NCI-H1417 treated with DMSO at 0.1 percent for 48 hours (cell line): ENCODE measurements at regions not wholly inside any gene's neighbourhood (a gene's known extent, or its start where the extent isn't known, plus 50 kb on each side); places are given as distances from the start of the nearest gene placed in this dataset.

Source experiments
- DNase-seq: peaks from one replicate; lab custom pipeline; 2025; lab: John Stamatoyannopoulos, UW

DNA sequence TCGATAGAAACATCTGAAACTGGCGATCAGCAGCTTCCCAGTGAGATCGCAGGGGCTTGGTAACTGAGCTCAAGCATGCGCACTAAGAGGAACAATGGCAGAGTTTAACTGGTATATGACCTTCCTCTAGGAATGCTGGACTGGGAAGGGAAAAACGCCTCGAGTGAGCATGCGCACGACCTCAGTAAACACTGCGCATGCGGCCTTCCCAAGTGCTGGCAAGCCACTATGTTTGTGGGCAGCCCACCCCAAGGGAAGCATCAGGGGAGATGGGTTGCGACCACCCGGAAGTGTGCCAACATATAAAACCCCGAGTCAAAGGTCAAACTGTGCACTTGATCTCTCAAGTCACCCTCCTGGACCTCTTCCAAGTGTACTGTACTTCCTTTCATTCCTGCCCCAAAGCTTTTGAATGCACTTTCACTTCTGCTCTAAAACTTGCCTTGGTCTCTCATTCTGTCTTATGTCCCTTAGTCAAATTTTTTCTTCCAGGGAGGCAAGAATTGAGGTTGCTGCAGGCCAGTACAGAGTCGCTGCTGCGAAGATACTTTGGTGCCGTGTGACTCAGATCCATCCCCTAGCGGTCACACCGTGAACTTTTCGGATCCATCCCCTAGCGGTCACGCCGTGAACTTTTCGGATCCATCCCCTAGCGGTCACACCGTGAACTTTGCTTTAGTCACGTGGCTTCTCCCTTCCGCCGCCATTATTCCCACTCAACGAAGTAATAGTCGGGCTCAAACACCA lies 243.3 kb downstream of the FAM43A start:
- DNase-seq, result no peak

DNA sequence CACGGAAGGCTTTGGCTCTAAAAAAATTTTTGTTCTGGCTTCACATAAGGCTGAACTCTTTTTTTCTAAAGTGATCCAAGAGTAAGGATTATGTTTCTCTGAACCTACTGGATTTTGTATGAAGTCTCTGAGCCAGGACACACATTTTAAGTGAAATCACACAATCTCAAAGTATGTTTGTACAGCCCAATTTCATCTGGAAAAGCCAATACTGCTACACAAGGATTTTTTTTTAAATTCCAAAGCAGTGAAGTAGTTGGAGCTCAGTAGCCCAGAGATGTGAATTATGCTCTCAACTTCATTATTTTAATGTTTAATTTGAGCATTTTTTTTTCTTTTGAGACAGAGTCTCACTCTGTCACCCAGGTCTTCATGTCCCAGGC lies 243.9 kb downstream of the FAM43A start:
- no peak for DNase-seq

DNA sequence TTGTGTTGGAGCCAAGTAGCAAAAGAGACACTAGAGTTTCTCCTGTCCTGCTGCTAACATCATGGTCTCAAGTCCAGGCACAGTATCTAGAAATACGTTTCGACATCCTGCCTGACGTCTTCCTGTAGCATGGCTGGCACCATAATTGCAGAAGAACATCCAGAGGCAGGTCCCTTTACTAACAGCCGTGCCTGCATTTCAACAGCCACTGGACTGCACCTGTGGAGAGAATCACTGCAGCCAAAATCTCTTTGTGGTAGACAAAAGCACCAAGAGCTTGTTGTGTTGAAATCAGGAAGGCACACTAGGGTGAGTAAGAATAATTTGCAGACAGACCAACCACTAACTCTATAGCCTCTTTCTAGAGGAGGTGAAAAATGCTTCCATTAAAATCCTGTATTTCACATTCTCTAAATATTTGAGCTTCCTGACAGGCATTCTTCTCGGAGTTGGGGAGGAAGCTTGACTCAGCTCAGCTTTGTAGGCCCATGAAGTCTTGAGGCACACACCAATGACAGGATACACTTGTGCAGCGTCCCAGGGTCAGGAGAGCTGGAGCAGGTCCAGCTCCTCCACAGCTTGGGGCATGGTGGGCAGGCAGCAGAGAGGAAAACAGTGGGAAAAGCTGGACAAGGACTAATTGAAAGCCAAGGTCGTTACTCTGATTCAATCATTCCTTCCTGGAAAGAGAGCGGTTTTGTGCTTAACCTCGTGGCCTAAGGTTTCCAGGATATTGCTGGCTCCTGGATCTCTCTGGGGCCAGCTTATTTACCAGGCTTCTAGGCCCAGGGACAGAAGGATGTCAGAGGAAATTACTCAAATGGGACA lies 244.9 kb downstream of the FAM43A start:
- no peak for DNase-seq

DNA sequence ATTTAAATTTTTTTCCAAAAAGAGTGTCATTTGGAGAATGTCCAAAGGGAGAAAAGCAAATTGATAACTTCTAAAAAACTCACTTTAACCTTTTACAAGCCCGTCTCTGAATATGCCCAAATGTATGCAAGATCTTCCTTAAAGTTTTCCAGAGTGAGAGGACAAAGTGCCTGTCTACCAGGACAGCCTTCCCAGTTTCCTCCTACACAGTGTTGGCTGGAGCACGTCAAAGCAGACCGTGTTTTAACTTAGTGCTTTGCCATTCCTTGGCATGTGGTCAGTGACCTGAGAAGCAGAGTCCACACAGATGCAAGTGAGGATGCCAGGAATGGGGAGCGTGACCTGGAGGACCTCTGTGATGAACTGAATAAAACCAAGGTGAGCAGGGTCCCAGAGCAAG lies 245.7 kb downstream of the FAM43A start:
- DNase-seq, result no peak

DNA sequence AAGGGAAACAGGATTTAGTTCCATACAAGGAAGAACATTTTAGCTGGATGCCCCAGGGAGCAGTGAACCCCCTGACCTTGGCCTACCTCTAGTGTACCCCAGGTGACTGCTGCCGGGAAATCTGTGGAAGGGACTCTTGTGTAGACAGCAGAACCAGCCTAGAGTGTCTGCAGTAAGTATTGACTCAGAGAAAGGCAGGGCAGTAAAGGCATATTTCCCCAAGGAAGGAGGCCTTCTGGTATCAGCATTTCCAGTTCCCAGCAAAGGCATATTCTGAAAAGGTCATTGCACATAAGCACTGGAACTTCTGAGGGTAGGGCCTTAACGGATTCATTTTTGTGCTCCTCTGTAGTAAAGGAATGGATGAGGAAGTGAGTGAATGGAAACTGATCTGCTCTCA lies 246.2 kb downstream of the FAM43A start:
- DNase-seq, result no peak

DNA sequence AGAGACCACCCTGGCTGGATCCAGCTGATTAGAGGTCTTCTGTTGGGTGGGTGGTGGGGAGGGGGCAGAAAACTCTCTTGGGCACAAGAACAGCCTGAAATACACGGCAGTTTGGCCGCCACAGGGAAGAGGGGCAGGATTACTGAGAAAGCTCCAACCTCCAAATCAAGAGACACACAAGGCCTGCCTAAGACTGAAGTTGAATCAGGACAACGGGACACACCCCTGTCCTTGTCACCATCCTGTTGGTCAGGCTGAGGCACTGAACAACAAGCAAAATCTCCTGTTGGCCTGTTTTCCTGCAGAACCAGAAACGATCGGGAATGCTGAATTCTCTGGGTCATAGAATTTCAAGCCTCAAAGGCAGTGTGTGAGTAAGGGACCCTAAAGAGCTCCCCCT lies 247.8 kb downstream of the FAM43A start:
- no peak for DNase-seq

DNA sequence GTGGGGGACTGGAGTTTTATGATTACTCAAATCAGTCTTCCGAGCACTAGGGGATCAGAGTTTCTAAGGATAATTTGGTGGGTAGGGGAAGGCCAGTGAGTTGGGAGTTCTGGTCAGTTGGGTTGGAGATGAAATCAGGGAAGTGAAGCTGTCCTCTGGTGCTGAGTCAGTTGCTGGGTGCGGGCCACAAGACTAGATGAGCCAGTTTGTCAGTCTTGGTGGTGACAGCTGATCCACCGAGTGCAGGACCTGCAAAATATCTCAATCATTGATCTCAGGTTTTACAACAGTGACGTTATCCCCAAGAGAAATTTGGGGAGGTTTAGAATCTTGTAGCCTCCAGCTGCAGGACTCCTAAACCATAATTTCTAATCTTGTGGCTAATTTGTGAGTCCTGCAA lies 249.4 kb downstream of the FAM43A start:
- no peak for DNase-seq

DNA sequence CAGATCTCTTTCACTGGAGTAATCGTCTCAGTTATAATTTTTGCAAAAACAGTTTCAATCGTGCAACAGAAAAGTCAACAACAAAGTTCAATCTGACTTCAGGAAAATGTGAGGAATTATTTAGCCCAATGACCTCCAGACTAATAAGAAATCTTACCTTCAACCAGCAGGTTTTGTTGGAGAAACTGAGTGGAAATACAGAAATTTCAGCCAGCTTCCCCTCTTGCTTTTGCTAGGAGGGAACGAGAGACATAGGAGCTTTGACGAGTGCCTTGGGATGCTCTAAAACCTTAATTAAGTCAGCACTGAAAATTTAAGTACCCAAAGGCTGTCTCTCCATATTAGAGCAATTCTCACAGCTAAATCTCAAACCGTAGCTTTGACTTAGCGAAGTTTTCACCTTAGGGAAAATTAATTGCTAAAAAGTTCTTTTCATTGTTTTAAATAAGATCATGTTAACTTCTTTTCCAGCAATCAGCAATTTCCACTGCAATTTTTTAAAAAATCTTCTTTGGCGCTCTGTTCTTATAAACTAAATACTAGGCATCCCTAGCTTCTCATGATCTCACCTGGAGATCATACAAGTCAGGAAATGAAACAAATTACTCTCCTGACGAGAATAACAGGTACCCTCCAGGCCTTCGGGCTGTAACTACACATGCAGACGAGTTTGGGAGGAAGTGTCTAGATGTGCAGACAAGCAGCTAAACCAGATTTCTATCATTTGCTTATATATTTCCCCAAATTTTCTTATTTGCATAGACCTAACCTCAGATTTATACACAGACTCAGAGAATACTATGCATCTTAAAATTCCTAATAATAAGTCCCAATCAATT lies 250.2 kb downstream of the FAM43A start:
- DNase-seq, result no peak

DNA sequence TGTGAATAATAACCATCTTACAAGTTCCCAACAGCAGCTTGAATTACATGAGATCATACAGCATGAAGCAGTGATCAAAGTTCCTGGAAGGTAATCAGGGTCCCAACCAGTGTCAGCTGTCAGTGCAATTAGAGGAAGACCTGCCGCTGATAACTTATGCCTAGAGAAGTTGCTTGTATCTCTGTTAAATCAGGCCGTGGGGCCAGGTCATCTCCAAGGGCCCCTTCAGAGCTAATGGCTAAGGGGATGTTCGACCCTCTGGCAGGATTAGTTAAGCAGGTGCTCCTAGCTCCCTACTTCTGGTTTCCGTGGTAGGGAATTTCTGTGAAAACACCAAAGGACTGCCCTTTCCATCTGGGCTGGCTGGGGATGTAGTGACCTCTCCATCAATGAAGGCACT lies 251.0 kb downstream of the FAM43A start:
- DNase-seq, result no peak

DNA sequence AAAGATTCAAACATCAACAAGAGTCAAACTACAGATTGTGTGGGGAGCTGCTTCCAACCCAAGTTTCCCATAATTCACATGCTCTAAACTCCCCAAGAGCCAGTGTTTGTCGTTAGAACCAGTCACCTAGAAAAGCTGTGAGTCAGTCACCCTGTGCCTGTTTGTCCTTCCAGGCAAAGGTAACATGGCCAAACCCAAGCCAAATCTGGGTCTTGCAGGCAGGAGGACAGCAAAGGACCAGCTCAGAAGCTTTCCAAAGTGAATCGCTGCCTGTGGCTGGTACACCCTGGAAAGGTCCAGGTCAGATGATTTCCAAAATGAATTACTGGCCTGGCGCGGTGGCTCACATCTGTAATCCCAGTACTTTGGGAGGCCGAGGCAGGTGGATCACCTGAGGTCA lies 251.5 kb downstream of the FAM43A start:
- no peak for DNase-seq

DNA sequence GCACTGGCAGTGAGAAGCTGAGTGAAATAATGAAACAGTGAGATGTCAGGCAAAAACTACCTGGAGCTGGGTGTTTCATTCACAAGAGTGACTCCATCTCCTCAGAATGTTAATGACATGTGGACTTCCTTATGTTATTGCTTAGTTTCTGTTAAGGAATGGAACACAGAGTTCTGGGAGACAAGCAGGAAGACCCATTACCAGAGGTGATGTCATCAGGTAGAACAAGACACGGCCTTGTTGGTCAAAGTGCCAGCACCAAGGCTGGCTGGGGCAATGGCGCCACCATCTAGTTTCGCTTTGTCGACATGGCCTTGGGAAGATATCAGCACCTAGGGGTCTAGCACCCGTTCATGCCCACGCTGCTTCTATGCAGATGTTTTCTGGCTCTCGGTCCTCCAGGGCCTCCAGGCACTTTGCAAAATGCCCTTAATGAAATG lies 252.2 kb downstream of the FAM43A start:
- DNase-seq, result no peak

DNA sequence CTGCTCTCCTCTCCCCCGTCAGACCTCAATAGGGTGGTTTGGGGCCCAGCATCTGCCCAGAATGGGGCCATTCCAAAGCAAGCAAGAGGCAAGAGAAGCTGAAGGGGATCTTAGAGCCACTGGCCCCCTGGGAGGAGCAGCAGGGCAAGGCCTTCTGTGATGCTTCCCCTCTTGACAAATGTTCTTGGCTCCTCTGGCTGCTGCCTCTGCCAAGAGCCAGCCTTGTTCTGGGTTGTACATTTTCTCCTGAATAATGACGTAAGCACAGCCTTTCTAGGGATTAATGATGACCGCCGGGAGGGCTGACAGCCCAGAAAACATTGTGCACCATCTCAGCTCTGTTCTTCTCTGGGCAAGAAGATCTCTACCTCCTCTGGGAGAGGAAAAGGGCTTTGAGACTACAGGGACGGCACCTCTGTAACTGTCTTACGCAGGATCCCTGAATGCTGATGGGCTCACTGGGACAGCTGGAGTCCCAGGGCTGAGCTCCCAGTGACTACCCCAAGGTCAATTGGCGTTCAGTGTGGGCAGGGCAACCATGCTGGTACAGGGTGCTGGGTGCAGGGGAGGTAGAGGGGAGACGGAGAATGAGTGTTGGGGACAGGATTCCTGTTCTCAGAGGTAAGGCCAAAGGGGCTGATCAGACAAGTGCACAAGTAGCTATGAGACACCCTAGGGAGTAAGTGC lies 253.3 kb downstream of the FAM43A start:
- DNase-seq, result no peak

DNA sequence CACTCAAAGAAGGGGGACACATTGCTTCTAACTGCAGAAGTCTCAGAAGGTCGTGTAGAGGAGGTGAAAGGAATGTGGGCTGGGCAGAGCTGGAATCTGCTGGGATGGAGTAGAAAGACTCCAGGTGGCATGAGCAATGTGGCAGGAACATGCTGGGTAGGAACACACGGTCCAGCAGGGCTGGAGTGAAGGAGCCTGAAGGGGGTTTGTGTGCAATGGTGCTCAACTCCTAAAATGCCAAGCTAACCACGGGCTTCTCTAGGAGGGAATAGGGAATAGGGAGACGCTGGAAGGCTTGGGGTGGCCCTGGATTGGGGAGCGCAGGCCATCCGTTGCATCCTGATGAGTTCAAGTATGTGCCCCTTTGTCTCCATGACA lies 253.8 kb downstream of the FAM43A start:
- DNase-seq, result no peak

DNA sequence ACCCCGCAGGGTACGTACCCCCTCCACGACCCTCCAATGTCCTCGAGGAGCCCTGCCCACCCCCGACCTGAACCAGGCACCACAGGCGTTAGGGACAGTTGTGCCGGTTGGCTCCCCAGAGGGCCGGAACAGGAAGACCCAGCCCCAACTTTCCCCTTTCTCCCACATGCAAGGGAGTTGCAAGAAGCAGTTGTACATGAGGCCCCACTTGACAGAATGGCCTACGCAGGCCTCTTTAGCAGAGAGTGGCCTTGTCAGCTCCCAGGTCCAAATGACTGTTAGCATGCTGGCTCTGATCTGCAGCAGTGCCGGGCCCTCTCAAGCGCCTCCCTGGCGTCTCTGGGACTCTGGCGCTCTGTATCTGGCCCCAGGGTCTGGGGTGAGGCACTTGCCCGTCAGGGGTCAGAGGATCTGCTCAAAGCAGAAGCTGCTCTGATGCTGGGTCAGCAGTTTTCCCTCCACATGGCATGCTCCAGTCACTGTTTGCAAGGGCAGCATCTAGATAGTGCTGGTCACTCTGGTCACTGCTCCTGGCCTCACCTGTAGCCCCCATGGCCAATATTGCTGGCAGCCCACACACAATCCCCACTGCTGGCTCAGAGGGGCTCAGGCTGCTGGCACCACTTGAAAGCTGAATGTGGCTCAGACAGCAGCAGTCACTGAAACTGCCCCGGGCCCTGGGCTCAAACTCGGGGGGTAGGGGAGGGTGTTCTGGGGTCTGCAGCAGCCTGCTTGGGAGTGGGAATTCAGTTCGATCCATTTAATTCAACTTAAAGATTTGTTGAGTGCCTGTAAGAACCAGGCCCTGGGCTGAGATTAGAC lies 254.5 kb downstream of the FAM43A start:
- DNase-seq, result no peak

DNA sequence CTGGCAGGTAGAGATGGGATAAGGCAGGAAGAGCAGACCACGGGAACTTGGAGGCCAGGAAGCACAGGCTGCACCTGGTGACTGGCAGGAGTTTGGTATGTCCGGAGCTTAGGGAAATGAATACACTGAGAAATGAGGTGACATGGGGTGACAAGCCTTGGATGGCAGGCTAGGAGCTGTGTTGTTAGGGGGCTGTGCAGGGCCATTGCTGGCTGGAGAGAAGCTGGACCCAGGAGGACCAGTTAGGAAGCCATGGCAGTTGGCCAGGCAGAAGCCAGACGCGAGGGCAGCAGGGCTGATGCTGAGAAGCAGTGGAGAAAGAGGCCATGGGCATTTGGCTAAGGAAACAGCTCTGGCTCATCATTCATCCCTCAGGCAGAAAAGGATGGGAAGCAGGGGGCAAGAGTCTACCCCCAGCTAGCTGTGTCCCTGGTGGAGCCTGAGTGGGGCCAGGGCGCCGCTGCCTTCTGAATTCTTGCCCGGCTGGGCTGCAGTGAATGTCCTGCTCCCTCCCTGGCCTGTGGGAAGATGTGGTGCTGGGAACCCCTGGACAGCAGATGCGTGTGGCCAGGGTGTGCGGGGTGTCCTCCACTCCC lies 255.8 kb downstream of the FAM43A start:
- DNase-seq, result no peak

DNA sequence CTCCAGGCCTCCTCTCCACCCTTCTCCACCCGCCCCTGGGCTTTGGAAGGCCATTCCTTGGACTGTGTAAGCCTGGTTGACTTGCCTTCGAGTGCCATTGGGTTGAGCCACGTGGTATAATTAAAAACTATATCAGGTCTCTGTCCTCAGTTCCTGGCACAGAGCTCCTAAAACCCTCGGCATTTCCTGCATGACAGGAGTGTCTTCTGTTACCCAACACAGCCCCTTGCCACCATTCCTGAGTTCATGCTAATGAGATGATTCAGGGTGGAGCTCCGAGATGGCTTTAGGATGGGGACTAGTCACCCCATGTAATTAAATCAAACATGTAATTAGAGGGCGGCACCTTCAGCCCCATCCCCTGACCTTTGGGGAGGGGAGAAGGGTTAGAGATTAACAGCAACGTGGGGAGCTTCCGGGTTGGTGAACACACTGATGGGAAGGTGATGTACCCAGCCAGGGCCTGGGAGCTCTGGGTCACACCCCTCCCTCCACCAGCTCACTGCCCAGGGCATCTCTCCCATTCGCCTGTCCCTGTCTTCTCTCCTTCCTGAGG lies 256.4 kb downstream of the FAM43A start:
- DNase-seq, result no peak

DNA sequence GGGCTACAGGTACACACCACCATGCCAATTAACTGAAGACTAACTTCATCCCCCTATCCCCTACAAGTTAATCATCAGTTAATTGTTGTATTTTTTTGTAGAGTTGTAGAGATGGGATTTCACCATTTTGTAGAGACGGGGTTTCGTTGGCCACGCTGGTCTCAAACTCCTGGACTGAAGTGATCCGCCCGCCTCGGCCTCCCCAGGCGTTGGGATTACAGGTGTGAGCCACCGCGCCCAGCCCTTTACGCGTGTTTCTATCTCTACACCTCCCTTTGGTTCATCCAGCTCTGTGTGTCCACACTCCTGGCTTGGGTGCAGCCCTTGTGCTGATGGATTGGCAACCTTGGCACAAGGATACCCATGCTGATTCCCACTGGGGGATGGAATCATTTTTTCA lies 258.8 kb downstream of the FAM43A start:
- DNase-seq, result no peak

DNA sequence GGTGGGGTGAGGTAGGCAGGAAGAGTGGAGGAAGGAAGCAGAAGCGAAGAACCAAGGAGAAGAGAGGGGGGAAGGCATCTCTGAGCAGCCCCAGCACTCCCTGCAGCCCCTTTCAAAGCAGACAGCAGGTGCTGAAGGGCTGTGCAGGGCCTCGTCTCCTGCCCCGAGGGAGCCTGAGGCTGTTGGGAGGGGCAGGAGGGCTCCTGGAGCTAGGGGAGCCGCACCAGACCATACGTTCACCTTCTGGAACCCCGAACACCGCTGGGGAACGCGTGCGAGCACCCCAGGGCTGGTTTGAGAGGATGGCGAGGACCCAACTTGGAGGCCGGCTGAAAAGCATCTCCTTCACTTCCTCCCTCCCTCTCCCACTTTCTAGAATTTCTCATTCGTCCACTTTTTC lies 259.8 kb downstream of the FAM43A start:
- no peak for DNase-seq

DNA sequence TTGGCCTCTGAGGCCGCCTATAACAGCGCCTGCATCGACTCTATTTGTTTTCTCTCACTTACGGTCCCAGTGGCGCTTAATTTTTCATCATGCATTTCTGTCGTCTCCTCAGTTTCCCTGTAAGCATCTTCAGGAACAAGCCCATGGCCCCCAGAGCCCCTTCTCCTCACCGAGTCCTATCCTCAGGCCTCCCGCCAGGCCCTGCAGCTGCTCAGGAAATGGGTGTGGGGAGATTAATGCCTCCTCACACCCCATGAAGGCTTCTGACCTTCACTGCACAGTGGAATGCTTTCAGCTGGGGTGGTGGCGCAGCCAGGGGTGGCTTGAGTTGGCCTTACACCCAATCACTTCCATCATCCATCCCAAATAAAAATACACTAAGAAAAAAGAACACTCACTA lies 260.4 kb downstream of the FAM43A start:
- DNase-seq, result no peak

DNA sequence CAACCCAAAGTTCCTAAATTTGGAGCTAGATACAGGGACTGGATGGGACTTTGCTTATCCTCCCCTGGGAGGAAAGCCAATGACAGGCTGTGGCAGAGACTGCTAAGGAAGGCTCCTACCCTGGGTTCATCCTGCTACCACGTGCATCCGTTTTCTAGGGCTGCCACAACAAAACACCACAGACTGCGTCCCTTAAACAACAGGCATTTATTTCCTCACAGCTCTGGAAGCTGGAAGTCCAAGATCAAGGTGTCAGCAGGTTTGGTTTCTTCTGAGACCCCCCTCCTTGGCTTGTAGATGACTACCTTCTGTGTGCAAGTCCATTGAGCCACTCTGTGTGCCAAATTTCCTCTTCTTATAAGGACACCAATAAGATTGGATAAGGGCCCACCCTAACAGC lies 263.9 kb downstream of the FAM43A start:
- DNase-seq, result no peak
